ENCODE measurements at regions not wholly inside any gene's neighbourhood (a gene's known extent, or its start where the extent isn't known, plus 50 kb on each side); places are given as distances from the start of the nearest gene placed in this dataset.

DNA sequence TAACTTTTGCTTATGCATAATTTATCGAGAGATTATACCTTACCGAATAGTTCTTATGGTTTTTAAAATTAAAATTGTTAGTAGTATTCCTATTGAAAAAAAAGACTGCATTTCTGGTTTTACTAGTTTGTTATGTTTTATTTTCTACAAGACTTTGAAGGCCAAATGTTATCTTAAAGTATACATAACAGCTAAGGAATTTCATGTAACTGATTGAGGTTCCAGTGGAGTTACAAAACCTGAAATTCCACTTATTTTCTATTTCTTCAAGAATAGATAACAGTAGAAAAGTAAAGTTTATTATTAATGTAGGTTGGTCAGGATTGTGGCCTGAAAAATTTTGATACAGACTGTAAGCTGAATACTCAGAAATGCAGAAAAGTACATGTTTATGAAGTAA lies 1216.0 kb upstream of the PCDH20 start:
- RAD21 ChIA-PET (ENCODE audit: unreplicated experiment), result no interaction called here
- no peaks in the 10 kb centered on the region for H3K79me2 ChIP-seq (ENCODE audit: control insufficient read depth, insufficient read depth, low read length)
- POLR2A ChIA-PET, result no interaction called here
- no peaks in the 10 kb centered on the region for H3K9me3 ChIP-seq (replicated peaks; ENCODE audit: control insufficient read depth, insufficient read depth, low read length)
- no peaks in the 10 kb centered on the region for H3K36me3 ChIP-seq (ENCODE audit: control insufficient read depth in 2 of 2, insufficient read depth in 2 of 2, low read length in 1 of 2)
- no peak overlapping the region for H2AFZ ChIP-seq (ENCODE audit: control insufficient read depth, low read depth, low read length)
- H3K27ac ChIP-seq (ENCODE audit: control insufficient read depth, insufficient read depth), result no peak overlapping the region
- no TSS peak for BruUV-seq (replicated peaks)
- TF ChIP-seq, protein P1, sequence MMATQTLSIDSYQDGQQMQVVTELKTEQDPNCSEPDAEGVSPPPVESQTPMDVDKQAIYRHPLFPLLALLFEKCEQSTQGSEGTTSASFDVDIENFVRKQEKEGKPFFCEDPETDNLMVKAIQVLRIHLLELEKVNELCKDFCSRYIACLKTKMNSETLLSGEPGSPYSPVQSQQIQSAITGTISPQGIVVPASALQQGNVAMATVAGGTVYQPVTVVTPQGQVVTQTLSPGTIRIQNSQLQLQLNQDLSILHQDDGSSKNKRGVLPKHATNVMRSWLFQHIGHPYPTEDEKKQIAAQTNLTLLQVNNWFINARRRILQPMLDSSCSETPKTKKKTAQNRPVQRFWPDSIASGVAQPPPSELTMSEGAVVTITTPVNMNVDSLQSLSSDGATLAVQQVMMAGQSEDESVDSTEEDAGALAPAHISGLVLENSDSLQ (IDR thresholded peaks at IDR 0.05), result no peak
- TF ChIP-seq, protein P2, sequence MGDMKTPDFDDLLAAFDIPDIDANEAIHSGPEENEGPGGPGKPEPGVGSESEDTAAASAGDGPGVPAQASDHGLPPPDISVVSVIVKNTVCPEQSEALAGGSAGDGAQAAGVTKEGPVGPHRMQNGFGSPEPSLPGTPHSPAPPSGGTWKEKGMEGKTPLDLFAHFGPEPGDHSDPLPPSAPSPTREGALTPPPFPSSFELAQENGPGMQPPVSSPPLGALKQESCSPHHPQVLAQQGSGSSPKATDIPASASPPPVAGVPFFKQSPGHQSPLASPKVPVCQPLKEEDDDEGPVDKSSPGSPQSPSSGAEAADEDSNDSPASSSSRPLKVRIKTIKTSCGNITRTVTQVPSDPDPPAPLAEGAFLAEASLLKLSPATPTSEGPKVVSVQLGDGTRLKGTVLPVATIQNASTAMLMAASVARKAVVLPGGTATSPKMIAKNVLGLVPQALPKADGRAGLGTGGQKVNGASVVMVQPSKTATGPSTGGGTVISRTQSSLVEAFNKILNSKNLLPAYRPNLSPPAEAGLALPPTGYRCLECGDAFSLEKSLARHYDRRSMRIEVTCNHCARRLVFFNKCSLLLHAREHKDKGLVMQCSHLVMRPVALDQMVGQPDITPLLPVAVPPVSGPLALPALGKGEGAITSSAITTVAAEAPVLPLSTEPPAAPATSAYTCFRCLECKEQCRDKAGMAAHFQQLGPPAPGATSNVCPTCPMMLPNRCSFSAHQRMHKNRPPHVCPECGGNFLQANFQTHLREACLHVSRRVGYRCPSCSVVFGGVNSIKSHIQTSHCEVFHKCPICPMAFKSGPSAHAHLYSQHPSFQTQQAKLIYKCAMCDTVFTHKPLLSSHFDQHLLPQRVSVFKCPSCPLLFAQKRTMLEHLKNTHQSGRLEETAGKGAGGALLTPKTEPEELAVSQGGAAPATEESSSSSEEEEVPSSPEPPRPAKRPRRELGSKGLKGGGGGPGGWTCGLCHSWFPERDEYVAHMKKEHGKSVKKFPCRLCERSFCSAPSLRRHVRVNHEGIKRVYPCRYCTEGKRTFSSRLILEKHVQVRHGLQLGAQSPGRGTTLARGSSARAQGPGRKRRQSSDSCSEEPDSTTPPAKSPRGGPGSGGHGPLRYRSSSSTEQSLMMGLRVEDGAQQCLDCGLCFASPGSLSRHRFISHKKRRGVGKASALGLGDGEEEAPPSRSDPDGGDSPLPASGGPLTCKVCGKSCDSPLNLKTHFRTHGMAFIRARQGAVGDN (IDR thresholded peaks at IDR 0.05), result no peak
- no peak for TF ChIP-seq SPI1 (IDR thresholded peaks at IDR 0.05; ENCODE audit: borderline replicate concordance, insufficient read depth, low read depth, low read length)
- no peak for TF ChIP-seq PML (IDR thresholded peaks at IDR 0.05; ENCODE audit: low read length)
- no peak for TF ChIP-seq TCF7 (IDR thresholded peaks at IDR 0.05; ENCODE audit: borderline replicate concordance)
- intact Hi-C loops (cut with micrococcal nuclease; ENCODE audit: unreplicated experiment) (no loop called here), in situ Hi-C loops (cut with MboI) (no loop called here)
- ATAC-seq (no peak), FAIRE-seq (no peak), DNase-seq (ENCODE audit: low read depth, low spot score) (no peak)
- no peak overlapping the region for H3K4me2 ChIP-seq (ENCODE audit: control insufficient read depth, insufficient read depth)
- H3K9ac ChIP-seq (ENCODE audit: control insufficient read depth, insufficient read depth, low read length), result no peak overlapping the region
- H3K4me3 ChIP-seq, result no peak overlapping the region
- SMC1A ChIA-PET (ENCODE audit: uncharacterized antibody, unreplicated experiment), result interaction anchor here (0.6 to 1.4 kb wide), 2 partner anchors 19 to 1067 kb away, joined by 3 read pairs; no protein-coding TSS in a partner anchor
- H4K20me1 ChIP-seq (ENCODE audit: control insufficient read depth, insufficient read depth), result no peaks in the 10 kb centered on the region
- WGBS (ENCODE audit: insufficient coverage, insufficient replicate concordance, low lambda C conversion rate, missing lambda C conversion rate), result 87% methylated on average over 2 of the region's 2 CpGs
- no peaks in the 10 kb centered on the region for H3K4me1 ChIP-seq (ENCODE audit: control insufficient read depth, insufficient read depth, low read length)
- CTCF ChIA-PET, result no interaction called here
- H3K27me3 ChIP-seq (replicated peaks in 1 of 2; ENCODE audit: control insufficient read depth in 2 of 2, insufficient read depth in 2 of 2, low read length in 1 of 2), result no peaks in the 10 kb centered on the region
